Testis (tissue), 2 donors: ENCODE measurements at regions not wholly inside any gene's neighbourhood (a gene's known extent, or its start where the extent isn't known, plus 50 kb on each side); places are given as distances from the start of the nearest gene placed in this dataset.

Experiments
- DNase-seq: peaks from one replicate; pipeline ENCODE4 v3.0.0-alpha.2; 2019
- H3K27ac ChIP-seq, 2 donors: fragments of 200-600 bp; sonication (generic); one replicate each; pipeline ENCODE4 v1.5.1; 2019
- H3K27me3 ChIP-seq: fragments of 200-600 bp; sonication (generic); one replicate; pipeline ENCODE4 v1.5.1; 2019
- H3K36me3 ChIP-seq: fragments of 200-600 bp; sonication (generic); one replicate; pipeline ENCODE4 v1.5.1; 2017; ENCODE audit warnings: low read depth; ENCODE audit errors: missing control alignments
- H3K4me1 ChIP-seq: fragments of 200-600 bp; sonication (generic); one replicate; pipeline ENCODE4 v1.5.1; 2019
- H3K4me3 ChIP-seq, 2 donors: fragments of 200-600 bp; sonication (generic); one replicate each; pipeline ENCODE4 v1.5.1; 2017 to 2019
- H3K9me3 ChIP-seq: fragments of 200-600 bp; sonication (generic); one replicate; pipeline ENCODE4 v1.5.1; 2017
- POLR2A ChIP-seq: fragments of 450-650 bp; IDR thresholded peaks from one replicate; pipeline ENCODE4 v1.6.1; 2017; ENCODE audit warnings: antibody characterized with exemption, mild to moderate bottlenecking, moderate library complexity
- WGBS, 2 donors: methylation state at CpG; one replicate each; pipeline ENCODE4 v1.1.5; 2018; 5-methylcytosine and 5-hydroxymethylcytosine counted together
- intact Hi-C: fragments of 100-400 bp; cut with DNase I; formaldehyde crosslinking; loops from one replicate; pipeline ENCODE4 v1.15.1; 2023; ENCODE audit warnings: low total_unique reads
- TF ChIP-seq, protein P1 (sequence below), 3 experiments: fragments of 450-650 bp in 2 of 3; fragments of 200-600 bp in 1 of 3; sonication (generic) in 1 of 3; IDR thresholded peaks; one replicate each; pipeline ENCODE4 v1.5.1; 2016 to 2019; ENCODE audit warnings: antibody characterized with exemption in 3 of 3, mild to moderate bottlenecking in 2 of 3, moderate library complexity in 1 of 3

DNA sequence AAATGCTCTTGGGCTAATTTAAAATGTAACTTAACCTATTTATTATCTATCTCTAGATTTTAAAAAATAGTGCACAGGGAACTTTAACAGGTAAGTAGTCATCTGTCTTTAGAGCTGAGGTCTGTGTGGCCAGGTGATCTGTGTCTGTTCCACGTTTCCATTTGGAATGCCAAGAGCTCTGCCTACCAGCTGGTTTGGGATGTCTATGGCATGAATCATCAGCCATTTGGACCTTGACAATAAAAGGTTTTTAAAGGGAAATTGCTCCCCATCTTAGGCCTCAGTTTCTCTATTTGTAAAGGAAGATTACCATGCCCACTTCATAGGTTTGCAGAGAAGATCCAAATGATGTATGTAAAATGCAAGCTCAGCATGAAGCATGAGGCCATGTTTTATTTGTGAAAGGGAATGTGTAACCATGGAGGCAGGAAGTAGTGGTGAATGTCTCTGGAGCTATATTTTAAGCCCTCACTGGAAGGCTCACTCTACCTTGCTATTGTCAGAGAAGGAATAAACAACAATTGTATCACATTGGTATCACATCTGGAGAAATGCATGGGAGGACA, 548.1 kb upstream of the LMCD1 start:
- H3K36me3 ChIP-seq = no peaks in the 10 kb centered on the region
- H3K27ac ChIP-seq = no peak overlapping the region
- intact Hi-C loops = no loop called here
- H3K4me3 ChIP-seq = no peak overlapping the region
- no peaks in the 10 kb centered on the region for H3K4me1 ChIP-seq
- no peaks in the 10 kb centered on the region for H3K9me3 ChIP-seq
- no peaks in the 10 kb centered on the region for H3K27me3 ChIP-seq
- TF ChIP-seq POLR2A = no peak
- TF ChIP-seq, protein P1, sequence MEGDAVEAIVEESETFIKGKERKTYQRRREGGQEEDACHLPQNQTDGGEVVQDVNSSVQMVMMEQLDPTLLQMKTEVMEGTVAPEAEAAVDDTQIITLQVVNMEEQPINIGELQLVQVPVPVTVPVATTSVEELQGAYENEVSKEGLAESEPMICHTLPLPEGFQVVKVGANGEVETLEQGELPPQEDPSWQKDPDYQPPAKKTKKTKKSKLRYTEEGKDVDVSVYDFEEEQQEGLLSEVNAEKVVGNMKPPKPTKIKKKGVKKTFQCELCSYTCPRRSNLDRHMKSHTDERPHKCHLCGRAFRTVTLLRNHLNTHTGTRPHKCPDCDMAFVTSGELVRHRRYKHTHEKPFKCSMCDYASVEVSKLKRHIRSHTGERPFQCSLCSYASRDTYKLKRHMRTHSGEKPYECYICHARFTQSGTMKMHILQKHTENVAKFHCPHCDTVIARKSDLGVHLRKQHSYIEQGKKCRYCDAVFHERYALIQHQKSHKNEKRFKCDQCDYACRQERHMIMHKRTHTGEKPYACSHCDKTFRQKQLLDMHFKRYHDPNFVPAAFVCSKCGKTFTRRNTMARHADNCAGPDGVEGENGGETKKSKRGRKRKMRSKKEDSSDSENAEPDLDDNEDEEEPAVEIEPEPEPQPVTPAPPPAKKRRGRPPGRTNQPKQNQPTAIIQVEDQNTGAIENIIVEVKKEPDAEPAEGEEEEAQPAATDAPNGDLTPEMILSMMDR (IDR thresholded peaks at IDR 0.05) = no peak
- no peak for DNase-seq
- 0 to 59% methylated on average over 1 of the region's 1 CpG for WGBS, 2 donors

DNA sequence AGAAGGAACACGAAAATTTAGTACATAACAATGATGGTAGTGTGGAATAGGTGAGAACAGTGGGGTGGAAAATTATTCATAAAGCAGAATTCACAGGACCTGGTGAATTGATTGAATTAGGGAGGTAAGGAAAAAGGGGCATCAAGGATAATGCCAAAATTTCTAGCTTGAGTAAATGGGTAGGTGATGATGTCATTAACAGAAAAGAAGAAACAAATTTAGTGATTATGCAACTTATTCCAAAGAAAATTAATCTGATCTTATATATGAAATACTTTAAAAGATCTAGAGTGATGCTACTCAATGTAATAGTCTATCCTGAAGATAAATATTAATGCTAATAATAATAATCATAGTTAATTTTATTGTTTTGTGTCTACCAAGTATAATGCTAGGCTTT, 544.6 kb upstream of the LMCD1 start:
- Histone ChIP-seq H3K4me1 (no peaks in the 10 kb centered on the region), H3K36me3 (no peaks in the 10 kb centered on the region), H3K4me3 (no peak overlapping the region), H3K27me3 (no peaks in the 10 kb centered on the region), H3K27ac (no peak overlapping the region), H3K9me3 (no peaks in the 10 kb centered on the region)
- TF ChIP-seq, protein P1 (IDR thresholded peaks at IDR 0.05) = no peak
- TF ChIP-seq POLR2A = no peak
- intact Hi-C loops = no loop called here
- DNase-seq = no peak
- 92 to 97% methylated on average over 1 of the region's 1 CpG for WGBS, 2 donors

DNA sequence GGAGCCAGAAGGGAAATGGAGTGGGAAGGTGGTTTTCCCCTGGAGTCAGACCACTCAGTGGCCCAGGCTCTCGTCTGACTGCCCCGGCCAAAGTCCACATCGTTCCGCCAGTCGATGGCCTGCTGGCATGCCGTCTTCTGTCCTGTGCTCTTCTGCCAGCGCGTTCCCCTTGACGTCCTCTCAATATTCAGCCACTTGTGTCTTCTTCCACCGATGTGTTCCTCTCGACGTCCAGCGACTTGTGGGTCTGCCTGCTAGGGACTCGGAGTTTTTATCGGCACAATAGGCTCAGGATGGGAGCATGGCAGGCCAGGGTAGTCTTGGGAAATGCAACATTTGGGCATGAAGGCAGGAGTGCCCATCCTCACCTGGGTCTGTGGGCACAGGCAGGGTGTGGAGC, 542.5 kb upstream of the LMCD1 start:
- Histone ChIP-seq H3K27me3 (no peaks in the 10 kb centered on the region), H3K9me3 (no peaks in the 10 kb centered on the region), H3K27ac (no peak overlapping the region), H3K36me3 (no peaks in the 10 kb centered on the region), H3K4me1 (no peaks in the 10 kb centered on the region), H3K4me3 (no peak overlapping the region)
- TF ChIP-seq, protein P1 (IDR thresholded peaks at IDR 0.05) = no peak
- TF ChIP-seq POLR2A = no peak
- 54 to 69% methylated on average over 15 of the region's 15 CpGs for WGBS, 2 donors
- no peak for DNase-seq
- intact Hi-C loops = no loop called here

DNA sequence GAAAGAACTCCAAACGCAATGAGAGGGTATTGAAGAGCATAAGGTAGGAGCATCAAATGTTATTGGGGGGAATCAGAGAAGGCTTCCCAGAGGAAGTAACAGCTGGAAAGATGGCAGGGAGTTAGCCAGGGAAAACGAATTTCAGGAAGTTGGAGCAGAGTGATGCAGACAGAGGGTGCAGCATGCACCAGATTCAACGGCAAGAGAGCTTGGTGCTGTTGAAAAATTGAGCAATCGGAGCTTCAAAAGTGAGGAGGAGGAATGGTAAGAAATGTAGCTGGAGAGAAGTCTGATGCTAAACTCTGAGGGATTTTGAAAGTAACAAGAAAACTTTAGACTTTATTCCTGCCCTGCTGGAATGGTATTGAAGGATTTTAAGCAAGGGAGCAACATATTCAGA, 541.0 kb upstream of the LMCD1 start:
- Histone ChIP-seq H3K4me3 (no peak overlapping the region), H3K27ac (no peak overlapping the region), H3K4me1 (no peaks in the 10 kb centered on the region), H3K9me3 (no peaks in the 10 kb centered on the region), H3K27me3 (no peaks in the 10 kb centered on the region), H3K36me3 (no peaks in the 10 kb centered on the region)
- intact Hi-C loops = no loop called here
- TF ChIP-seq, protein P1 (IDR thresholded peaks at IDR 0.05) = no peak
- TF ChIP-seq POLR2A = no peak
- WGBS, 2 donors = 76 to 79% methylated on average over 4 of the region's 4 CpGs
- DNase-seq = no peak

DNA sequence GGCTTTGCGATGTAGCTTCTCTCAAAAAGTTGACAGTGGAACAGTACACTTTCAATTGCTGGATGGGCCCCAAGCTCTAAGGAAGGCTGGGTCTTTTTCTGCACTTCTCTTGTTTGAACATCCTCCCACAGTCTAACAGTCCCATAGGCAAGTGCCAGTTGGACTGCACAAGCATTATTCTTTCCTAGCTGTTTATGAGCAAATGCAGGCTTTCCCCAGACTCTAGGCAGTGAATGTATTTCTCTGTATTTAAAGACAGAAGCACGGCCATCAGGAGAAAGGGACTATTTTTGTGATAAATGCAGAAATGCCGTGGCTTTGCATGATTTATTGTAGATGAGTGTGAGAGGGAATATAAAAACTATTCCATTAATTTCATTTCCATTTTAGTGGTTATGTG, 539.3 kb upstream of the LMCD1 start:
- Histone ChIP-seq H3K27ac (no peak overlapping the region), H3K4me3 (no peak overlapping the region), H3K36me3 (no peaks in the 10 kb centered on the region), H3K9me3 (no peaks in the 10 kb centered on the region), H3K27me3 (no peaks in the 10 kb centered on the region), H3K4me1 (no peaks in the 10 kb centered on the region)
- intact Hi-C loops = no loop called here
- DNase-seq = no peak
- 37 to 39% methylated on average over 3 of the region's 3 CpGs for WGBS, 2 donors
- no peak for TF ChIP-seq POLR2A
- TF ChIP-seq, protein P1 (IDR thresholded peaks at IDR 0.05) = no peak
